ENCODE measurements at regions not wholly inside any gene's neighbourhood (a gene's known extent, or its start where the extent isn't known, plus 50 kb on each side); places are given as distances from the start of the nearest gene placed in this dataset.

GRCh38 chr2:145407-145806 lies 99.1 kb upstream of the FAM110C start:
- TF ChIP-seq CTCF (IDR thresholded peaks at IDR 0.05; ENCODE audit: borderline replicate concordance, extremely low read depth, low read length, poor library complexity, severe bottlenecking): no peak
- no peak for TF ChIP-seq EZH2 (IDR thresholded peaks at IDR 0.05; ENCODE audit: borderline replicate concordance, low read depth, low read length, severe bottlenecking)
